ENCODE measurements at regions not wholly inside any gene's neighbourhood (a gene's known extent, or its start where the extent isn't known, plus 50 kb on each side); places are given as distances from the start of the nearest gene placed in this dataset.

DNA sequence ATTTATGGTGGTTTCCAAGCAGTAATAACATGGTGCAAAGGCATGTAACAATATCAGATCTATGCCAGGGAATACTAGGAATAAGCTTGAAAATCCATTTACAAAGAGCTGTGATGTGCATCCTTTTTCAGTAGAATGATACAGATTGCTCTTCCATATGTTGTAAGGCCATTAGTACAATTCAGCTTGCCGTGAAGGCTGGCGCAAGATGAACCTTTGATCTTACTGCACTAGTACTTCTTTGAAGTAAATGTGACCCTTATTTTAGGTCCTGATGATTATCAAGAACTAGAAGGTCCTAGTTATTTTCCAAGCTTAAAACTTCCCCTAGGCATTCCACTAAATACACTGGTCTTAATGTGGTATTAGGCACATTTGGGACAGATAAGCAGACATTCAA is 210.1 kb upstream of the CD96 start:
- no CpG with 5 or more reads among the region's 2 CpGs for WGBS (ENCODE audit: extremely low coverage, insufficient read length, low lambda C conversion rate)
- no peak overlapping the region for H3T11ph ChIP-seq (ENCODE audit: low read length)
- no peak overlapping the region for H2BK12ac ChIP-seq (ENCODE audit: insufficient read length, low read depth, low read length)
- no peaks in the 10 kb centered on the region for H3K79me1 ChIP-seq (ENCODE audit: insufficient read depth, low read depth, low read length, poor library complexity, severe bottlenecking)
- H3K27me3 Mint-ChIP-seq (ENCODE audit: low read depth): peaks cover 35% of the 10 kb centered on the region
- H3K14ac ChIP-seq (ENCODE audit: insufficient read depth, low read length): no peak overlapping the region
- no peak overlapping the region for H2BK5ac ChIP-seq (ENCODE audit: insufficient read length, low read length)
- no peak overlapping the region for H3K4me3 Mint-ChIP-seq
- H2BK120ac ChIP-seq (ENCODE audit: low read depth, low read length, poor library complexity, severe bottlenecking): no peak overlapping the region
- H3K23ac ChIP-seq (ENCODE audit: insufficient read length, low read depth, low read length): no peak overlapping the region
- H3K27ac ChIP-seq (ENCODE audit: insufficient read length, low read depth, low read length): no peak overlapping the region
- no peaks in the 10 kb centered on the region for H3K79me2 ChIP-seq (ENCODE audit: insufficient read depth, low read length)
- DNase-seq: no peak
- H3K4ac ChIP-seq (ENCODE audit: low read depth, low read length): no peak overlapping the region
- TF ChIP-seq, protein P1, sequence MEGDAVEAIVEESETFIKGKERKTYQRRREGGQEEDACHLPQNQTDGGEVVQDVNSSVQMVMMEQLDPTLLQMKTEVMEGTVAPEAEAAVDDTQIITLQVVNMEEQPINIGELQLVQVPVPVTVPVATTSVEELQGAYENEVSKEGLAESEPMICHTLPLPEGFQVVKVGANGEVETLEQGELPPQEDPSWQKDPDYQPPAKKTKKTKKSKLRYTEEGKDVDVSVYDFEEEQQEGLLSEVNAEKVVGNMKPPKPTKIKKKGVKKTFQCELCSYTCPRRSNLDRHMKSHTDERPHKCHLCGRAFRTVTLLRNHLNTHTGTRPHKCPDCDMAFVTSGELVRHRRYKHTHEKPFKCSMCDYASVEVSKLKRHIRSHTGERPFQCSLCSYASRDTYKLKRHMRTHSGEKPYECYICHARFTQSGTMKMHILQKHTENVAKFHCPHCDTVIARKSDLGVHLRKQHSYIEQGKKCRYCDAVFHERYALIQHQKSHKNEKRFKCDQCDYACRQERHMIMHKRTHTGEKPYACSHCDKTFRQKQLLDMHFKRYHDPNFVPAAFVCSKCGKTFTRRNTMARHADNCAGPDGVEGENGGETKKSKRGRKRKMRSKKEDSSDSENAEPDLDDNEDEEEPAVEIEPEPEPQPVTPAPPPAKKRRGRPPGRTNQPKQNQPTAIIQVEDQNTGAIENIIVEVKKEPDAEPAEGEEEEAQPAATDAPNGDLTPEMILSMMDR (conservative IDR thresholded peaks at IDR 0.05): no peak
- no peak overlapping the region for H2BK15ac ChIP-seq (ENCODE audit: low read depth, low read length)
- H3K23me2 ChIP-seq (ENCODE audit: insufficient read length, low read depth, low read length, poor library complexity, severe bottlenecking): no peaks in the 10 kb centered on the region
- H3K4me1 Mint-ChIP-seq: peaks cover 3 to 4% of the 10 kb centered on the region in 2 experiments
- no peak overlapping the region for H3K18ac ChIP-seq (ENCODE audit: insufficient read length, low read depth, low read length)
- no peak overlapping the region for H2AFZ ChIP-seq (ENCODE audit: low read length)
- no peak overlapping the region for H4K91ac ChIP-seq (ENCODE audit: insufficient read length, low read depth, low read length)
- no peaks in the 10 kb centered on the region; the same call in 1 of the 2 replicates for H3K27me3 ChIP-seq (ENCODE audit: insufficient read depth, low read length)
- H2BK20ac ChIP-seq (ENCODE audit: low read depth, low read length, poor library complexity, severe bottlenecking): no peak overlapping the region
- no peak overlapping the region for H3K9ac ChIP-seq (ENCODE audit: extremely low read depth, insufficient read length, low read length)
- no peaks in the 10 kb centered on the region for H3K4me1 ChIP-seq (ENCODE audit: insufficient read depth, low read length)
- no peaks in the 10 kb centered on the region for H3K9me3 ChIP-seq (ENCODE audit: control insufficient read depth, low read depth, low read length)
- H2AK5ac ChIP-seq (ENCODE audit: insufficient read length, low read length): no peak overlapping the region
- no peak overlapping the region for H4K8ac ChIP-seq (replicated peaks; ENCODE audit: insufficient read length, low read depth, low read length)
- H3K27ac Mint-ChIP-seq: no peak overlapping the region
- H3K9me3 Mint-ChIP-seq: no peaks in the 10 kb centered on the region
- 0 out of 7 replicates have a peak, but pooled peaks cover 0 to under 1% (median 0%) of the 10 kb centered on the region in 3 experiments for H3K36me3 Mint-ChIP-seq (ENCODE audit: insufficient read depth in 1 of 3, low read depth in 3 of 3)
- H4K5ac ChIP-seq (ENCODE audit: insufficient read length, low read depth, low read length): no peak overlapping the region
- H4K20me1 ChIP-seq (ENCODE audit: control insufficient read depth, insufficient read depth, insufficient read length): no peaks in the 10 kb centered on the region
- H3K4me2 ChIP-seq (ENCODE audit: insufficient read depth, insufficient read length, low read length): no peak overlapping the region
- H3K56ac ChIP-seq (ENCODE audit: insufficient read length, low read depth, low read length): no peak overlapping the region
